GM12874 (cell line): ENCODE measurements at regions not wholly inside any gene's neighbourhood (a gene's known extent, or its start where the extent isn't known, plus 50 kb on each side); places are given as distances from the start of the nearest gene placed in this dataset.

Experiments used
- TF ChIP-seq, protein P1 (sequence below): IDR thresholded peaks from 2 replicates; pipeline ENCODE4 v1.5.1; 2011; ENCODE audit warnings: low read depth, mild to moderate bottlenecking, control low read depth, low read length, moderate library complexity; ENCODE audit not compliant: insufficient read depth

DNA sequence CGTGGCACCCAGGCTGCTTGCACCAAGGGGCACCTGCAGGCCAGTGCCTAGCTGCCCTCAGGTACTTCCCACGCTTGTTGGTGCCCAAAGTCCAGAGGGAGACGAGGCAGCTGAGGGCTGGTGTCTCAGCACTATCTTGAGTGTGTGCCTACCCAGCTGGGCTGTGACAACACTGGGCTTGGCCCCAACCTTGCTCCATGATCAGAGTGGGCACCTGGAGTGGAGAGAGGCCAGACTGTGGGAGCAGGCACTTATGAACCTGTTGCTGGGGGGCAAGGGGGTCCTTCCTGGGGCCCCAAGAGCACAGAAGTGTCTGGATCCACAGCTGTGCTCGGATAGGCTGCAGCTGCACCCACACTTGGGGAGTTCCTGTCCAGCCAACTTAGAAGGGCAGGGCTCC is 314.7 kb downstream of the KCNJ2 start:
- TF ChIP-seq, protein P1, sequence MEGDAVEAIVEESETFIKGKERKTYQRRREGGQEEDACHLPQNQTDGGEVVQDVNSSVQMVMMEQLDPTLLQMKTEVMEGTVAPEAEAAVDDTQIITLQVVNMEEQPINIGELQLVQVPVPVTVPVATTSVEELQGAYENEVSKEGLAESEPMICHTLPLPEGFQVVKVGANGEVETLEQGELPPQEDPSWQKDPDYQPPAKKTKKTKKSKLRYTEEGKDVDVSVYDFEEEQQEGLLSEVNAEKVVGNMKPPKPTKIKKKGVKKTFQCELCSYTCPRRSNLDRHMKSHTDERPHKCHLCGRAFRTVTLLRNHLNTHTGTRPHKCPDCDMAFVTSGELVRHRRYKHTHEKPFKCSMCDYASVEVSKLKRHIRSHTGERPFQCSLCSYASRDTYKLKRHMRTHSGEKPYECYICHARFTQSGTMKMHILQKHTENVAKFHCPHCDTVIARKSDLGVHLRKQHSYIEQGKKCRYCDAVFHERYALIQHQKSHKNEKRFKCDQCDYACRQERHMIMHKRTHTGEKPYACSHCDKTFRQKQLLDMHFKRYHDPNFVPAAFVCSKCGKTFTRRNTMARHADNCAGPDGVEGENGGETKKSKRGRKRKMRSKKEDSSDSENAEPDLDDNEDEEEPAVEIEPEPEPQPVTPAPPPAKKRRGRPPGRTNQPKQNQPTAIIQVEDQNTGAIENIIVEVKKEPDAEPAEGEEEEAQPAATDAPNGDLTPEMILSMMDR = no peak

DNA sequence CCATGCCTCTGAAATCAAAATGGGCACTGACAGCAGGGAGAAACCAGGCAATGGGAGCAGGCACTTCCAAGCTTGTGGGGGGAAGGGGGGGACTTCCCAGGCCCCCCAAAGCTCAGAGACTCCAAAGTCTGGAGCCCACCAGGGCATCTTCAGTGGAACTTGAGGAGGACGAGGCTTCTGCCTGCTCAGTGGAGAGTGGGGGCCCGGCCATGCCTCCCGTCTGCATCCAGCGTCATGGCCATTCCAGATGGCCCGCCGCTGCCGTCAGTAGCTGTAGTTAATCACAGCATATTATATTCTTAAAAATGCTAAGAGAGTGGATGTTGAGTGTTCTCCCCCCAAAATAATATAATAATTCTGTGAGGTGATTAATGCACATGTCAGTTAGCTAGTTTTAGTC is 315.2 kb downstream of the KCNJ2 start:
- TF ChIP-seq, protein P1 = no peak

DNA sequence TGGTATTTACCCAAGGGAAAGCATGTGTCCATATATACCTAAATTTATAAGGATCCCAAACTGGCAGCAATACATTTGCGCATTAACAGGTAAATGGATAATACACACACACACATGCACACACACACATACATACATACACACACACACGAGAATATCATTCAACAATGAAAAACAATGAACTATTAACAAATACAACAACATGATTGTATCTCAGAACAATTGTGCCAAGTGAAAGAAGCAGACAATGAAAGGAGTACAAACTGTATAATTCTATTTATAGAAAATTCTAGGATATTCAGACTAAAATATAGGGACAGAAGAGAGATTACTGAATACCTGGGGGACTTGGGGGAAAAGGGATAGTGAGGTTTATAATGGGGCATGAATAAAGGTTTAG is 323.0 kb downstream of the KCNJ2 start:
- TF ChIP-seq, protein P1 = no peak

DNA sequence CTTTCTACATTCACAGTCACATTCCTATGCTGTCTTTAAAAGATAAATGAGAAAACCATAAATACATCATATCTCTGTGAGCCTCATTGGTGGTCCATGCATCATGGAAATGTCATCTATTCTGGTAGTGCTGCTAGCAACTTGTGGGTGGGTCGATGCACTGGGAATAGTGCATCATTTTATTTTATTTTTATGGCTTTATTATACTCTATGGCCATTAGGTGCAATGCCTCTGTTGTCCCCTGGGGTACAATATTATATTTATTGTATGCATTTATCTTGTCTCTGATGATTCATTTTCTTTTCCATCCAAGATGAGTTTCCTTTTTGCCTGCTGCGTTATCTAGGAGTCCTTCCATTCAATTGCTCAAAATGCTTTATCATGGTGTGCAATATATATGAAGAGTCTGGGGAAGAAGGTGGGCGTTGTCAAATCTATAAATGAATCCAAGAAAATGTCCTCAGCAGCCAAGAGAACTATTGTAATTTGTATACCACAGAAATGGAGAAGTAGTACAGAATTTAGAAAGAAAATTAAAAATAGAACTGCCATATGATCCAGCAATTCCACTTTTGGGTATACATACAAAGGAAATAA is 324.0 kb downstream of the KCNJ2 start:
- TF ChIP-seq, protein P1 = no peak

DNA sequence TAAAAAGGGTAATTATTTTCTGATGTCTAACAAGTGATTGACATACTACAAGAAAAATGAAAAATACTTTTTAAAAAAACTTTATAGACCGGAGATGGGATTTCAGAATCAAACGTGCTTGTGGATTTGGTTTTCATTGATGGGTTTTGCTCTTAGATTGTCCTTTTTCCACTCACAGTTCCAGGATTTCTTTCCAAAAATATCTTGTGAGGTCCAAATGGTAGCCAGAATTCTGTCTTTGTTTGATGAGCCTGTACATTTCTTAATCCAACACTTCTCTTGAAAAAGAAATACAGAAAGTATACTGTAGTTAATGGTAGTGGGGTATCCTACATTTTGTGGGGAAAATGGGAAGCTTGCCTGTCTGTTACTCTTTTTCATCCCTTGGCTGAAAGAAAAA is 329.3 kb downstream of the KCNJ2 start:
- TF ChIP-seq, protein P1 = no peak

DNA sequence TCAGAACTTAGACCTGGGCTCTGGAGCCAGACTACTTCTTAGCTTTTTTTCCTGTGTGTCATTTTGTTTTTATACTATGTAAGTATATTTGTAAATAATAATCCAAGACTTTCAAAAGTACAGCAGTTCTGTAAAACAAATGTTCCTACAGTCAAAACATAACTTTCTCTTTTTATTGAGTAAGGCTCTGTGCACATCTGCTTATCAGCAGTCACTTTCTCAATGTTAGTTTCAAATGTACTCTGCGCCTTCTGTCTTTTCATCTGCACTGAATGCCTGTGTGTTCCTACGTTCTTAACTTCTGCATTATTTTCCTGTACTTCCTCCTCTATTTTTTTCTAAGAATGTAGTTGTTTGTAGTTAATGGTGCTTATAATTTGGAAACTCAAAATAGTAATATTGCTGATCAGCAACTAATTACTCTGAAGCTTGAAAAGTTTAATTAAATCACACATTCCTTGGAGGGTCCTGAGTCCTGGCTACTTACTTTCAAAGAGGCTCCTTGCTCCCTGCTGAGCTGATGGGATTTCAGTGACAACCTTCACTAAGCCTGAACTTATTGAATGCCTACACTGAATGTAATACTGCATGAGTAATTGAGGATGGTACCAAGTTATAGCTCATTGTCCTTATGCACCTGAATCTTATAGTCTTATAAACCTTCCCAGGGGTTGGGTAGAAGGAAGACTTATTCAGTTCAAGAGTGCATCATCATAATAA is 329.9 kb downstream of the KCNJ2 start:
- TF ChIP-seq, protein P1 = no peak

DNA sequence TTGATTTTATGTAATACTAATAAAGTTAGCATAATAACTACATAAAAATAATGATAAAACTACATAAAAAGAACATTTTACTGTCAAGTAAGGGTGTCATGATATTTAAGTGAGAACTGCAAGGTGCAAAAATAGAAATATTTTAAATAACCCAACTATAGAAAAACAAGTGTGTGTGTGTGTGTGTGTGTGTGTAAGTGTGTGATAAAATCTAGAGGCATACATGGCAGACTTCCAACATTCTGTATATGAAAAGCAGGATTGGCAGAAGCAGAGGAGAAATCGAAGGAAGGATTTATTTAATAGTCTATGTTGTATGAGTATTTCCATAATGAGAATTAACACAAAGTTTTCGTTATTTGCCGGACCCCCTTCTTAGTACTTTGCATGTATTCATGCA is 334.1 kb downstream of the KCNJ2 start:
- TF ChIP-seq, protein P1 = no peak
